Erythroblast (primary cell): ENCODE measurements at regions not wholly inside any gene's neighbourhood (a gene's known extent, or its start where the extent isn't known, plus 50 kb on each side); places are given as distances from the start of the nearest gene placed in this dataset.

Experiments used
- GATA1 ChIP-seq: IDR thresholded peaks from 2 replicates; pipeline ENCODE4 v1.6.1; 2011; ENCODE audit warnings: low read depth, mild to moderate bottlenecking, control low read depth, low read length, moderate library complexity
- POLR2A ChIP-seq: IDR thresholded peaks from 2 replicates; pipeline ENCODE4 v1.6.1; 2011; ENCODE audit warnings: mild to moderate bottlenecking, low read length

GRCh38 chr11:129726179-129726578 lies 89.5 kb upstream of the TMEM45B start:
- TF ChIP-seq POLR2A (no peak), GATA1 (no peak)
